ENCODE measurements at regions not wholly inside any gene's neighbourhood (a gene's known extent, or its start where the extent isn't known, plus 50 kb on each side); places are given as distances from the start of the nearest gene placed in this dataset.
"Not testable (repeated sequence)": the region's sequence is repeated elsewhere in the genome, so short reads cannot be mapped to it uniquely, and the experiment has no call there.

DNA sequence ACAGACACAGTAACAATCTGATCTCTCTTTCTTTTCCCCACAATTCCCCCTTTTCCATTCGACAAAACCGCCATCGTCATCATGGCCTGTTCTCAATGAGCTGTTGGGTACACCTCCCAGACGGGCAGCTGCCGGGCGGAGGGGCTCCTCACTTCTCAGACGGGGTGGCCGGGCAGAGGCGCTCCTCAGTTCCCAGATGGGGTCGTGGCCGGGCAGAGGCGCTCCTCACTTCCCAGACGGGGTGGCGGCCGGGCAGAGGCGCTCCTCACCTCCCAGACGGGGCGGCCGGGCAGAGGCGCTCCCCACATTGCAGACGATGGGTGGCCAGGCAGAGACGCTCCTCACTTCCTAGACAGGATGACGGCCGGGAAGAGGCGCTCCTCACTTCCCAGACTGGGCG lies 415.5 kb downstream of the RSL24D1 start:
- not testable (repeated sequence) for H3K4me1 ChIP-seq (ENCODE audit: control insufficient read depth, insufficient read depth, low read length); H3K4me3 ChIP-seq (ENCODE audit: low read length); H3K9me3 ChIP-seq (ENCODE audit: control insufficient read depth, low read depth, low read length); DNase-seq; H3K27me3 ChIP-seq (ENCODE audit: control insufficient read depth, insufficient read depth, low read length); H3K36me3 ChIP-seq (ENCODE audit: control insufficient read depth, insufficient read depth, low read length); H3K27ac ChIP-seq (ENCODE audit: low read length)
- 100% methylated on average over 3 of the region's 26 CpGs for WGBS (ENCODE audit: insufficient coverage, low lambda C conversion rate)

DNA sequence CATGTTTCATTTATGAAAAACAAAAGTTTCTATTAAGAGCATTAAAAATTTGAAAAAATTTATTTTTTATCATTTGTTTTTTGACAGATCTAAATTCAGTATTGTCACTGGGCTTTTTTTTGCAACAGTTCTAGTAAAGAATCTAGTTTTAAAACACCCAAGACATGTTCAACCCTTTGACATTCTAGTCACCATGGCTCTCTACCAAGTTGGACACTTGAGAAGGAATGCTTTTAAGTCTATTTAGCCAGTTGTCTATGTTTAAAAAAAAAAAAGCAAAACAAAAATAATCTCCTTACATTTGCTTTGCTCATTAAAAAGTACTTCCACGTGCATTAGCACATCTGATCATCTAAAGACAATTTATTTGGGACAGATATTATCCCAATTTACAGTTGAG lies 417.5 kb downstream of the RSL24D1 start:
- WGBS (ENCODE audit: insufficient coverage, low lambda C conversion rate) = no CpG with 5 or more reads among the region's 1 CpG
- no peaks in the 10 kb centered on the region for H3K4me1 ChIP-seq (ENCODE audit: control insufficient read depth, insufficient read depth, low read length)
- no peaks in the 10 kb centered on the region for H3K36me3 ChIP-seq (ENCODE audit: control insufficient read depth, insufficient read depth, low read length)
- H3K4me3 ChIP-seq (ENCODE audit: low read length) = no peak overlapping the region
- no peak for DNase-seq
- H3K27ac ChIP-seq (ENCODE audit: low read length) = no peak overlapping the region
- H3K27me3 ChIP-seq (ENCODE audit: control insufficient read depth, insufficient read depth, low read length) = no peaks in the 10 kb centered on the region
- peaks cover 9% of the 10 kb centered on the region for H3K9me3 ChIP-seq (ENCODE audit: control insufficient read depth, low read depth, low read length)

DNA sequence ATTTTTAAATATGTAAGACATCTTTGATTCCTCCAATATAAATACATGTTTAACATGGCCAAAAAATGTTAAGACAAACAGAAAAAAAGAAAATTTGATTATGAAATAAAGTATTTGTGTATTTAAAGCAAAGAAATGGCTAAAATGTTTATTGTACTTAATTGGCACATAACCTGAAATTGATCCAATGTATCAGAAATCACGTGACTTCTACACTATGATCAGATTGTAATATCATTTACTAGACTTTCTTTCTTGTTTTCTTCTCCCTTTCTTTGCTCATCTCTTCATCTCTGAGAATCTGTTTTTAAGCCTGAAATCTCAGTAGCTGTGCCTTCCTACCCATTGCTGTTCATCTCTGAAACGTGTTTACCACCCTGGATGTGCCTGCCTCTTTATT lies 420.3 kb downstream of the RSL24D1 start:
- no peaks in the 10 kb centered on the region for H3K27me3 ChIP-seq (ENCODE audit: control insufficient read depth, insufficient read depth, low read length)
- no peaks in the 10 kb centered on the region for H3K4me1 ChIP-seq (ENCODE audit: control insufficient read depth, insufficient read depth, low read length)
- WGBS (ENCODE audit: insufficient coverage, low lambda C conversion rate) = 83% methylated on average over 1 of the region's 2 CpGs
- no peak overlapping the region for H3K27ac ChIP-seq (ENCODE audit: low read length)
- peaks cover 3% of the 10 kb centered on the region for H3K9me3 ChIP-seq (ENCODE audit: control insufficient read depth, low read depth, low read length)
- DNase-seq = no peak
- H3K4me3 ChIP-seq (ENCODE audit: low read length) = no peak overlapping the region
- no peaks in the 10 kb centered on the region for H3K36me3 ChIP-seq (ENCODE audit: control insufficient read depth, insufficient read depth, low read length)

DNA sequence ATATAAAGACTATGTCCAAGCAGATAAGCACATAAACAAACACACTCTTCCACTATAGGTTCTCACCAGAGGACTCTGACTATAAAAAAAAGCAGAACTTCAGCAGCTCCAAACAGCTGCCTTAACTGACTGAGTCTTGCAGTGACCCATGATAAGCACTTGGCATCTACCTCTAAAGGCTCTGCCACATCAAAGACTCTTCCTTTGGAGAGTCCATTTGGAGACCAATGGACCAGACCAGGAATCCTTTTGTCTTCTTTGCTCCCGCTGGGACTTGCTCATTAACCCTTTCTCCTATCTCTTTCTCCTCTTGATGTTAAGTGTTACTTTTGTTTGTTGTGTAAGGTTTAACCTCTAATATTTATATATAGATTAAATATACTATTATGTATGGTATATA lies 424.1 kb downstream of the RSL24D1 start:
- no CpG with 5 or more reads among the region's 1 CpG for WGBS (ENCODE audit: insufficient coverage, low lambda C conversion rate)
- no peaks in the 10 kb centered on the region for H3K9me3 ChIP-seq (ENCODE audit: control insufficient read depth, low read depth, low read length)
- H3K36me3 ChIP-seq (ENCODE audit: control insufficient read depth, insufficient read depth, low read length) = no peaks in the 10 kb centered on the region
- no peak for DNase-seq
- H3K4me1 ChIP-seq (ENCODE audit: control insufficient read depth, insufficient read depth, low read length) = no peaks in the 10 kb centered on the region
- no peaks in the 10 kb centered on the region for H3K27me3 ChIP-seq (ENCODE audit: control insufficient read depth, insufficient read depth, low read length)
- no peak overlapping the region for H3K27ac ChIP-seq (ENCODE audit: low read length)
- no peak overlapping the region for H3K4me3 ChIP-seq (ENCODE audit: low read length)

DNA sequence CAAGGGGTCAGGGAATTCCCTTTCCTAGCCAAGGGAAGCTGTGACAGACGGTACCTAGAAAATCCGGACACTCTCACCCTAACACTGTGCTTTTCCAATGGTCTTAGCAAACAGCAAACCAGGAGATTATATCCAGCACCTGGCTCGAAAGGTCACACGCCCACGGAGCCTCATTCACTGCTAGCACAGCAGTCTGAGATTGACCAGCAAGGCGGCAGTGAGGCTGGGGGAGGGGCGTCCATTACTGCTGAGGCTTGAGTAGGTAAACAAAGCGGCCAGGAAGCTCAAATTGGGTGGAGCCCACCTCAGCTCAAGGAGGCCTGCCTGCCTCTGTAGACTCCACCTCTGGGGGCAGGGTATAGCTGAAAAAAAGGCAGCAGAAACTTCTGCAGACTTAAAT lies 447.3 kb downstream of the RSL24D1 start:
- not testable (repeated sequence) for H3K4me3 ChIP-seq (ENCODE audit: low read length); H3K9me3 ChIP-seq (ENCODE audit: control insufficient read depth, low read depth, low read length); H3K27me3 ChIP-seq (ENCODE audit: control insufficient read depth, insufficient read depth, low read length); H3K4me1 ChIP-seq (ENCODE audit: control insufficient read depth, insufficient read depth, low read length); H3K36me3 ChIP-seq (ENCODE audit: control insufficient read depth, insufficient read depth, low read length); DNase-seq; H3K27ac ChIP-seq (ENCODE audit: low read length)
- no CpG with 5 or more reads among the region's 8 CpGs for WGBS (ENCODE audit: insufficient coverage, low lambda C conversion rate)

- DNase-seq = no peak
- Histone ChIP-seq H3K9me3 (ENCODE audit: control insufficient read depth, low read depth, low read length) (peaks cover 2% of the 10 kb centered on the region), H3K27me3 (ENCODE audit: control insufficient read depth, insufficient read depth, low read length) (no peaks in the 10 kb centered on the region), H3K27ac (ENCODE audit: low read length) (no peak overlapping the region), H3K4me3 (ENCODE audit: low read length) (no peak overlapping the region), H3K36me3 (ENCODE audit: control insufficient read depth, insufficient read depth, low read length) (no peaks in the 10 kb centered on the region), H3K4me1 (ENCODE audit: control insufficient read depth, insufficient read depth, low read length) (no peaks in the 10 kb centered on the region)
- WGBS (ENCODE audit: insufficient coverage, low lambda C conversion rate) = 100% methylated on average over 1 of the region's 9 CpGs
Observed at GRCh38 chr15:54722342-54722986, 474.3 kb downstream of the RSL24D1 start.

- Histone ChIP-seq H3K27ac (ENCODE audit: low read length) (no peak overlapping the region), H3K36me3 (ENCODE audit: control insufficient read depth, insufficient read depth, low read length) (no peaks in the 10 kb centered on the region), H3K4me1 (ENCODE audit: control insufficient read depth, insufficient read depth, low read length) (no peaks in the 10 kb centered on the region), H3K9me3 (ENCODE audit: control insufficient read depth, low read depth, low read length) (peaks cover 2% of the 10 kb centered on the region), H3K4me3 (ENCODE audit: low read length) (no peak overlapping the region), H3K27me3 (ENCODE audit: control insufficient read depth, insufficient read depth, low read length) (no peaks in the 10 kb centered on the region)
- no peak for DNase-seq
- 94% methylated on average over 2 of the region's 2 CpGs for WGBS (ENCODE audit: insufficient coverage, low lambda C conversion rate)
Observed at GRCh38 chr15:54719325-54719724, 477.4 kb downstream of the RSL24D1 start.

DNA sequence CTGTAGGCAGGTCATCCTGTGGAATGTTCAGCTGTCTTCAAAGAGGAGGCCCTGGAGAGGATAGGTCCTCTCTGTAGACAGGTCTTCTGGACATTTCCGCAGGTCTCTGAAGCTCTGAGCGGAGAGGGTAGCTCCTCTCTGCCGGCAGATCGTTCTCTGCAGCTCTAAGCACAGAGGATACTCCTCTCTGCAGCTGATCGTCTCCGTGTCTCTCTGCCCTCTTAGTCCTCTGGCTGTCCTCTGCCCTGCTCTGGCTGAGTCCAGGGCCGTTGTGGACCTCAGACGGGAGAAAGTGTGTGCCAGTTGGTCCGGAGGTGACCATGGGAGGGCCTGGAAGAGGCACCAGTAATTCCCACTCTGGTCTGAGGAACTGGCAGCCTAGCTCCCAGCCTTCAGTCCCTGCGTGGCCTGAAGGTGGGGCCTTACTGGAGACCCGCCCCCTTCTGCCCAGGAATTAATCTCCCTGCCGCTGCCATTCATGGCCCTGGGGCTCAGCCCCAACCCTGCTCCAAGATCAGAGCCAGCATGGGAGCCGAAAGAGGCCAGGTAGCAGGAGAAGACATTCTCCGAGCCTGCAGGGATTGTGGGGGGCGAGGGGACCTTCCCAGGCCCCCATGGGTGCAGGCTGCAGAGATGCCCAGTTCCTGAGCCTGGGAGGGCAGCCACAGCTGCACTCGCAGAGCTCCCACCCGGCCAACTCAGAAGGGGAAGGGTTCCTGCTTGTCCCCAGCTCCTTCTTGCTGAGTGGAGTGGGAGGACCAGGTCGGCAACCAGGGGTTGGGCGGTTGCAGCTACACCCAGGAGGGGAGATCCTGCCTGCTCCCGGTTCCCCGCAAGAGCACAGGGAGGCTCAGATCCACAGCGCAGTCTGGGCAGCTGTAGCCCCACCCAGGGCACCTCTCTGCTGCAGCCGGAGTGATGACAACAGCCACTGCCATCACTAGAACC lies 488.7 kb downstream of the RSL24D1 start:
- Histone ChIP-seq H3K9me3 (ENCODE audit: control insufficient read depth, low read depth, low read length) (no peaks in the 10 kb centered on the region), H3K36me3 (ENCODE audit: control insufficient read depth, insufficient read depth, low read length) (no peaks in the 10 kb centered on the region), H3K27ac (ENCODE audit: low read length) (no peak overlapping the region), H3K4me1 (ENCODE audit: control insufficient read depth, insufficient read depth, low read length) (no peaks in the 10 kb centered on the region), H3K27me3 (ENCODE audit: control insufficient read depth, insufficient read depth, low read length) (no peaks in the 10 kb centered on the region), H3K4me3 (ENCODE audit: low read length) (no peak overlapping the region)
- DNase-seq = no peak
- no CpG with 5 or more reads among the region's 23 CpGs for WGBS (ENCODE audit: insufficient coverage, low lambda C conversion rate)

DNA sequence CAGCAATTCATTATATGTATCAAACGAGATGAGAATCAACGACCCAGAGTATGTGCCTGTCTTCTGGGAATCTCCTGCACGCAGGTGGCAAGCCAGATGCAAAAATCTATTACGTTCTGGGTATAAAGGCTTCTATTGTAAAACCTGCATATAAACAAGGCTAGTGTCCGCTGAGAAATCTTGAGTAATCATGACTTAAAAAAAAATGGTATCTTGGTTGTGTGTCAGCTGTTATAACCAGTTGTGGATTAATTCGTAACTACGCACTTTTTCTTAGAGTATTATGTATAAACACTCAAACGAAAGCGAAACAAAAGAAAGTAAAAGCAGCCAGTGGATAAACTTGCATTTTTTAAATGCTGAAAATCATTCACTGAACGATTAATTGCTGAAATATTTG lies 509.1 kb downstream of the RSL24D1 start:
- H3K27ac ChIP-seq (ENCODE audit: low read length) = no peak overlapping the region
- no peaks in the 10 kb centered on the region for H3K27me3 ChIP-seq (ENCODE audit: control insufficient read depth, insufficient read depth, low read length)
- no peaks in the 10 kb centered on the region for H3K4me1 ChIP-seq (ENCODE audit: control insufficient read depth, insufficient read depth, low read length)
- DNase-seq = peak; percentile 34 to 79
- no peaks in the 10 kb centered on the region for H3K9me3 ChIP-seq (ENCODE audit: control insufficient read depth, low read depth, low read length)
- H3K4me3 ChIP-seq (ENCODE audit: low read length) = no peak overlapping the region
- no peaks in the 10 kb centered on the region for H3K36me3 ChIP-seq (ENCODE audit: control insufficient read depth, insufficient read depth, low read length)
- WGBS (ENCODE audit: insufficient coverage, low lambda C conversion rate) = 20% methylated on average over 5 of the region's 10 CpGs
